ENCODE measurements at regions not wholly inside any gene's neighbourhood (a gene's known extent, or its start where the extent isn't known, plus 50 kb on each side); places are given as distances from the start of the nearest gene placed in this dataset.

- TF ChIP-seq CTCF (conservative IDR thresholded peaks at IDR 0.05) (no peak), ZFX (IDR thresholded peaks at IDR 0.05) (no peak)
Observed at GRCh38 chr6:27539551-27539950, 66.6 kb upstream of the ZNF184 start.
